ENCODE measurements at regions not wholly inside any gene's neighbourhood (a gene's known extent, or its start where the extent isn't known, plus 50 kb on each side); places are given as distances from the start of the nearest gene placed in this dataset.

DNA sequence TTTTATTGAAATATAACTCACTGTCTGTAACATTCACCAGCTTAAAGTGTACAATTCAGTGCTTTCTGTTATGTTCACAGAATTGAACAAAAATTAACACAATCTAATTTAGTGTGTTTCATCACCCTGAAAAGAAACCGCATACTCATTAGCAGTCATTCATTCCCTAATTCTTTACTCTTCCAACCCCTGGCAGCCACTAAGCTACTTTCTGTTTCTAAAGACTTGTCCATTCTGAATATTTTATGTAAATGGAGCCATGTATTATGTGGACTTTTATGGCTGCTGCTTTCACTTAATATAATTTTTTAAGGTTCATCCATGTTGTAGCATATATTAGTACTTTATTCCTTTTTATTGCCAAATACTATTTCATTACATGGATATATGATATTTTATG, 94.7 kb upstream of the ATP8A1 start:
- intact Hi-C loops (cut with DNase I) = loop anchor here (10.0 kb wide), 1 partner anchor 187 kb away; no protein-coding TSS in a partner anchor
- no peak for DNase-seq

DNA sequence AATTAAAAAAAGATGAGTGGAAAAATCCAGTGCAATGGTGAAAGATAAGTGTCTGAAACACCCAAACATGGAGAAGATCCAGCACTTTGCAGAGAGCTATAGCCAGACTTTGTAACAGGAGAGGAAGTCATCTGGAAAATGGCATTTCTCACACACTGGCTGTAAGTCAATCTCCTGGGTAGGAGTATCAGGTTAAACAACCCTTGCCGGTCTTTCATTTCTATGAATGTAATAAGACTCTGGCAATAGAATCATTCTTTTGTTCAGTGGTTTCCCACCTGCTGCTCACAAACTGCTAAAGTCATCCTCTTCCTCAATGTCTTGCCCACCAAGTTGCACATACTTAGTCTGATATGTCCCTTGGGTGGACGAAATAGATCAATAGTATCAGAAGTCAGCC, 94.0 kb upstream of the ATP8A1 start:
- peak in 1 of 42 donors; percentile 2 for DNase-seq
- intact Hi-C loops (cut with DNase I) = loop anchor here (10.0 kb wide), 1 partner anchor 186 kb away; no protein-coding TSS in a partner anchor

DNA sequence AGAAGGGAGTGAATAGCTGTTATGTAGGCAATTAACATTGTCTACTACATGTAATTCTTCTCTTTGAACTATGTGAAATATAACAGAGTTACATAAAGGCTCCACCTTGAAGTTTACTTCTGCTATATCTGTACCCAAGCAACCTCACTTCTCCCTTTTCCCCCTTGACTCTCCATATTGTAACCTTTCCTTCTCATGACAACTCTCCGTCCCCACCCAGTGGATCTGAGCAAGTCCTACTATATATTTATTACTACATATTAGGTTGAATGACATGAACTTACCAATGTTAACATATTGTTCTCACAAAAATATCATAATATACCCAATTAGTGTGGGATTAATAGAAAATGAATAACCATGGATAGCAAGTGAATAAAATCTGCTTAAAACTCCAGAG, 93.2 kb upstream of the ATP8A1 start:
- intact Hi-C loops (cut with DNase I) = loop anchor here (10.0 kb wide), 1 partner anchor 185 kb away; no protein-coding TSS in a partner anchor
- DNase-seq = peak in 28 of 42 donors; percentile 4 to 78 (median 38)

DNA sequence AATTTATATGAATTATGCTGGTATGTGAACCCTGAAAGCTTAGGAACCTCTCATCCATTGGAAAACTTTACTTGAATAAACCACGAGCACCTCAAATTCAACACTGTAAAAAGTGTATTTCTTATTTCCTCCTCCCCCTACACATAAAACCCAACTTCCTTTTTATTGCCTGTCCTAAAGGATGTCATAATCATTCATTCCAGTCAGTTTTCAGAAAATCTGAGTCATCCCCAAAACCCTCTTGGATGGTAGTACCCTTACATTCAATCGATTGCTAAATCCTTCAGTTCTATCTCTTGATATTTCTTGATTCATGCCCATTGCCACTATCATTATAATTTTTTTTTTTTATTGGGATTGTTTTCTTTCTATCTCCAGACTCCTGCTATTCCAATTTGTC, 91.1 kb upstream of the ATP8A1 start:
- intact Hi-C loops (cut with DNase I) = no loop called here
- DNase-seq = no peak

DNA sequence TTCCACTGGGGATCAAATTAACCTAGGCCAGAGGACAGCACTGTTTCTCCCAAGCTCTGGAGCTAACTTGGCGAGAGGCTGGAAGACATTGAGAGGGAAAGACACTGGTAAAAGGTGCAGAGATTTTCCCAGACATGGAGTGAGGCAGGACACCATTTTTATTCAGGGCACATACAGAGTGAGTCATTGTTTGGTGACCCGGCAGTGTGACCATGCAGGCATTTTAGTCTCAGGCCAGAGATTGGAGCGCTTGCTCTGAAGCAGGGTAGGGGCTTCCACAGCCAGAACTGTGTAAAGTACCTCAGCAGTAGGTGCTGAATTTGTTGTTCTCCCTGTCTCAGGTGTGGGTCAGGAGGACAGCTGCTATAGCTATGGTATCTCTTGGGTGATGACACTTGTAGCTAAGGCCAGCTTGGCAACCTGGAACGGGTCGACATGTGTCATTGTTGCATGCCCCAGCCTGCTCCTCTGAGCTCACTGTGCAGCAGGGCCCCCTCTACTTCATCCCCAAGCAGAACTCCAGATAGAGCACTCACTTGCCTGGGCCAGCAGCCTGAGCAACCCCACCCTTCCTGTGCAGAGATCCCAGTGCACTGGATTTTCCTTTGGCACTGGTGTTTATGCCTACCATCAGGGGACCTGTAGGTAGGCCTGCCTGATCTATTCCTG, 79.8 kb upstream of the ATP8A1 start:
- intact Hi-C loops (cut with DNase I) = no loop called here
- peak in 15 of 42 donors; percentile 7 to 60 (median 20) for DNase-seq

DNA sequence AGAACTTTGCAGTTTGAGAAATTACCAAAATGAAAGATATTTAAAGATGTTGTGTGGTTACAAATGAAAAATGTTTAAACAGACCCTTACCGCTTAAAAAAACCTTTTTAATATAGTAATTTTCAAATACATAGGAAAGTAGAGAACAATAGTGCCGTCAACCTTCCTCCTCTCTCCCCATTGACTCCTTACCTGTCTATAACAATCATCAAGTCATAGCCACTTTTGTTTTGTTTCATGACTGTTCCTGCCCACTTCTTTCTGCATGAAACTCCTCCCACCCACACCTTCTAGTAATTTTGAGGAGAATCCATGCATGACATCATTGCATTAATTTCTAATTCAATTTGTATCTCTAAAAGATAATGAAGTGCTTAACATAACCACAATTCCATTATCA, 76.5 kb upstream of the ATP8A1 start:
- no peak for DNase-seq
- intact Hi-C loops (cut with DNase I) = no loop called here

DNA sequence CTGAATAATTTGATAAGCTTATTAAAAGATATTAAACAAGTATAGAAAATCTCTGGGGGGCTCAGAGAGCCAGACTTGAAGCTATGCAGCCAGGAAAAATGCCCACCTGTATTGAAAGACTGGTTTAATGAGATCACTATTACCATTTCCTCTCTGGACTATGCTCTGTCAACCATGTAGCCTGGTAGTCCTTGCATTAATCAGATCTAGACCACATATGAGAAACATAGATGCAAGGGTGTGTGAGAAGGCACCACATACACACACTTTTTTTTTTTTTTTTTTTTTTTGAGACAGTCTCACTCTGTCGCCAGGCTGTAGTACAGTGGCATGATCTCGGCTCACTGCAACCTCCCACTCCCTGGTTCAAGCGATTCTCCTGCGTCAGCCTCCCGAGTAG, 75.9 kb upstream of the ATP8A1 start:
- intact Hi-C loops (cut with DNase I) = no loop called here
- DNase-seq = no peak

DNA sequence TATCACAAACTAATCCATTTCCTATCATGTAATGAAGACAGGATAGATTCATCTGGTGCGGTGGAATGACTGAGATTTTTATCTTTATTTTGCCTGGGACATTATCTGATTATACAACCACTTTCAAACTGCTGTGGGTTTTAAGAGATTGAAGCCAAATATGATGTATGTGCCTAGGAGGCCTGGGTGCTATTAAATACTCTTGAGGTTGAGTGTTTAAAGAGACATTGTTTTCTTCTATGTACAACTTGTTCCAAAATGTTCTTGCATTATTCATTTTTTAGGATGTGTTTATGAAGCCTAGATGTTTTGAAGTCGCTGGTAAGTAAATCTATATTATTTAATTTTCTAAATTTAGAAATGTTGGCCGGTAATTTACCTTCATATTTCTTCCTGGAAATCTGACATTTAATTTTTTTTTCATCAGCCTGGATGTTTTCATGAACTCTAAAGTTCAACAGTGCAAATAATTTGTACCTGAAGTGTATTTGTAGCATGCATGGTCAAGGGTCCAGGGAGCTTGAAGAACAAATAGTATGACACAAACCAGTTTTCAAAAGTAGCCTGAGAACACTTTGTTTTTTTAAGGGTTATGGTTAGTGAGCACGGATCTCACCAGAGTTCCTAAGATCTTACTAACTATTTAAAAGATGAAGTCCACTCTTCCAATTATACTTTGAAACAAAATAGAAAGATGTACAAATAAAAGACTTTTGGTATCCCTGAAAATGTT, 72.8 kb upstream of the ATP8A1 start:
- no peak for DNase-seq
- intact Hi-C loops (cut with DNase I) = no loop called here

DNA sequence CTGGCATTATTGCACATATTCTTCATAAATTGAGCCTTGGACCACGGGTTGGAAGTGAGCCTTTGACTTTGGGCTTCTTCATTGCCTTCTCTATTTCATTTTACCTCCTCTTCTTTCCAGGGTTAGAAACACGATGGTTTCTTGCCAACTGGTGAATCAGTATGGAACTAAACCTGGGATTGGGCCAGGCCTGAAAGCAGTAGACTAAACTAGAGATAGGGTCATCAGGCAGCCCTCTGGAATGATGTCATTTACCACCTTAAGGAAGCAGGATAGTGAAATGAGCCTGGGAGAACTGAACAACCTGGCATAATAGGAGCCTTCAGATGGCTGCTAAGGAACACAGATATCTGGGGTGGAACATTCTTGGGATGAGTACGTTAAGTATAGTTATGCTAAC, 67.5 kb upstream of the ATP8A1 start:
- intact Hi-C loops (cut with DNase I) = no loop called here
- no peak for DNase-seq

DNA sequence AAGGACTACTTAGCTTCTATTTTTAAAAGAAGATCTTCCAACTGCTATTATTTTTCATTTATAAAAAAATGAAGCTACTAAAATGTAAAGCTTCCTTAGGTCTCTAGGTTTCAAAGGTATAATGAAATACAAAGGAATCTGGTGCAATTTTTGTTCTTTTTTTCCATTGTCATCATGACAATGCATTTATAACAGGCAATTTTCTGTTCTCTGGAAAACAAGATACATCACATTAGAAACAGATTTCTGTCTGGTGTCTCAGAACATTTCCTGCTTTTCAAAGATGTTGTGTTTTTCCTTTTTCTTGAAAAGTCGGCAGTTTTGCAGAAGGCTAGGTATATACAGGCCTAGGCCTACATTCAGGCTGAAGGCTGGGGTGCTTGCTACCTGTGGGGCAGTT, 63.6 kb upstream of the ATP8A1 start:
- intact Hi-C loops (cut with DNase I) = no loop called here
- no peak for DNase-seq

DNA sequence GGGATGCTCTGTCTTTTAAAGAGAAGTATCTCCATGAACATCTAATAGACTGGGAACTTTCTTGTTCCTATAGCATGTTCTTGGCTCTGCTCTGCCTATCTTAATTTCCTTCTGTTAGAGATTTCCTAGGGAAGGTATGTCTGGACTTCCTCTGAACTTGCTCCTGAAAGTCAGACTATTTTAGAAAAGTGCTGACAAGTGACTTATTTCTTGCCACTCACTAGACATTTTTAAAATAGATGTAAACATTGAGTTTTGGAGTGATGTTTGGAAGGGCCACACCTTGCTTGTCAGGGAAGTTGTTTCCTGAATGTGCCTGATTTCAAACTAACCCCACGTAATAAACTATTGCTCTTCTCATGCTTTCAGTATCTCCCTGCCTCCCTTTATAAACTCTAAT, 62.4 kb upstream of the ATP8A1 start:
- intact Hi-C loops (cut with DNase I) = no loop called here

DNA sequence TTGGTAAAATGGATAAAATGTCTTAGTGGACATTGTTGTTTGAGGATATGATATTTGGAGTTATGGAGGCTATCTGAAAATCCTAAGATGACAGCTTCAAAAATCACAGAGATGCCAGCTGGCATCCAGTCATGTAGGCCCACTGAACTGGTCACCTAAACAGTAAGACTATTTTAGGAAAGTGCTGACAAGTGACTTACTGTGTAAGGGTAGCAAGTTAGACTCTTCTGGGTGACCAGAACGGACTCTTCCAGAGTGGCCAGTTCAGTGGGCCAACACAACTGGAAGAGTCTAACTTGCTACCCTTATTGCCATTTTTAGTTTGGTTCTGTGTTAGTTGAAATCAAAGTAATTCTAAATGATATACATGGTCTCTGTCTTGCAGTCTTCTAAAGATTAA, 61.4 kb upstream of the ATP8A1 start:
- no peak for DNase-seq
- intact Hi-C loops (cut with DNase I) = no loop called here

More for the DNA sequence above, 62.4 kb upstream of the ATP8A1 start:
- no peak for DNase-seq

DNA sequence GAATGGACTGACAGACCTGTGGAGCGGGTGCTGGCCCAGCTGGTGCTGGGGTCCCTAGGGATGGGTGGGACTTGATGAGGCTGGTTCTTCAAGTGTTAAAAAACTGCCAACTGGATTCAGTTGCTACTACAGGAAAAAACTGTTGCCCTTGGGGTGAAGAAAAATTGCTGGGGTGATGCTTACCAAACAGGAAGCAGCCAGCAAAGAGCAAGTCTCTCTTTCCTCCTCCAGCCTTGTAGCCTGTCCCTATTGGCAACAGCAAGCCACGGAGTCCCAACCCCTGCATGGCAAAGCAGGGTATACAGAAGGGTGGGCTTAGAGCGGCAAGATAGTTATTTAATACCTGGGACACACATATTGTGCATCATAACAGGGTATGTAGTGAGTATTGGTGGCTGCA, 60.1 kb upstream of the ATP8A1 start:
- intact Hi-C loops (cut with DNase I) = no loop called here
- DNase-seq = no peak

DNA sequence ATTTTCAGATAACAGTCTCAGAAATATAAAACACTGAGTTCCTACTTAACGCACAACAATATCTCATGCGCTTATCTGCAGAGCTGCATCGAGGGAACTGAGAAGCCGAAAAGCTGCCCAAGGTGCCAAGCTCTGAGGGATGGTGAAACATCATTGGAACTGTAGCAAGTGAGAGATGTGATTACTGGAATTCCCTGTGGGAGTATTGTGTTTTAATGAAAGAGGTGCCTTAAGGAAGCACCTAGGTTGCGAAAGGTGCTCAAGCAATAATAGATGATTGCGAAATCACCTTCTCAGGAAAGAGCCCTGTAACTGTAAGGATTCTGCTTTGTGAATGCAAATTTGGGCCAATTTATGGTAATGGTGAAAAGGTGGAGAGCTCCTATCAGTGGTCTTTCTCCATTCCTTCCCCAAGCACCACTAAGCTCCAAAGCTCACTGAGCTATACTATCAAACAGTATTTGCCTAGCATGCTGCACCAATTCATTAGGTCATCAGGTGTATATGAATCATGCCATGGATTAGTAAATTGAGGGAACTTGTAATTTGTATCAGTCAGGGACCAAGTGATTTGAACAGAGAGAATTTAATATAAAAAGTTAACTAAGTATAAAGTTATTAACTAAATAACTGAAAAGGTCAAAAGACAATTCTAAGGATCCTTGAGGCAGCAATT, 59.0 kb upstream of the ATP8A1 start:
- DNase-seq = no peak
- intact Hi-C loops (cut with DNase I) = no loop called here

DNA sequence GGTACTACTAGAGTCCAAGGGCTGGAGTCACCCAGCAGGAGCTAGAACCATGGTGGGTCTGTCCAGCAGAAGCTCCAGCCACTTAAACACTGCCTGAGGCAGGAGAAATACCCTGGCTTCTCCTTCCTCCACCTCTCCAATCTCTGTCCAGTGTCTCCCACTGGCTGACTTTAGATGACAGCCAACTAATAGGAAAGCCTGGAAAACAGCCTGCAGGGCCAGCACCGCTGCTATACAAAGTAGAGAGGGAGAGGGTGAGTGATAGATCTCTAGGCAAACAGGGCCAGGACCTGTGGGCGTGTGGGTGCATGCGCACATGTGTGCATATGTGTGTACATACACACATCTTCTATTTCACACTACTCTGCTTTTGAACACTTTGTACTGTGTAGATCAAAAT, 56.5 kb upstream of the ATP8A1 start:
- intact Hi-C loops (cut with DNase I) = no loop called here
- DNase-seq = no peak

DNA sequence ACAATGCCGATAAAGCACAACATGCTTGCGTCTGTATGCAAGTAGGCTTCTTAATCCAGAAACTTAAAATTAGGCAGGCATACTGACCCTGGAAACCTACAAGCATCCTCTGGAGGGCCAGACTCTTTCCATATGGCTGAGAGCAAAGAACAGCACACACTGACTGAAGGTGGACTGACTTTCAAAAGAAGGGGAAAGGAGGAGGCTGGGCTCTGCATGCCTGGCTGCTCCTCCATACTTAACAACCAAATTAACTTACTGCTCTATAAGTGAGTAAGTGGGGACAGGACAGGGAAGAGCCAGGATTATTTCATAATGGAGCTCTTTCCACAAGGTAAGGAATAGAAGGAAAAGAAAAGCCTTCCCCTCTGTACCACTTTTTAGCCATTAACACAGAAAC, 55.9 kb upstream of the ATP8A1 start:
- DNase-seq = no peak
- intact Hi-C loops (cut with DNase I) = no loop called here

DNA sequence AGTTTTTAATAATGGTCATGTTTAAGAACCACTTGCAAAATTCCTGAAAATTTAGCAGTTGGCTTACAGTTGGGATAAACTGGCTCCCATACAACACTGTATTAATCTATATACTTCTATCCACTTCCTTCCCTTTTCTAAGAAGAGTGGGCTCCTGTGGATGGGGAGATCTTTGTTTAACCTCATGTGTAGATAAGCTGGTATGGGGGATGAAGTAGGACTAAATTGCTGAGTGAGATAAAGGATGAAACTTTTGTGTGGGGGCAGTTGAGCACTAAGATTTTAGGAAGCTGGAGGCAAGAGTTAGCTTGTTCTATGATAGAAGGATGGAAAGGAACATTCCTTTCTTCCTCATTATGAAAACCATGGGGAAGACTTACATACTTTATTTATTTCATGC, 54.6 kb upstream of the ATP8A1 start:
- intact Hi-C loops (cut with DNase I) = no loop called here
- DNase-seq = no peak

DNA sequence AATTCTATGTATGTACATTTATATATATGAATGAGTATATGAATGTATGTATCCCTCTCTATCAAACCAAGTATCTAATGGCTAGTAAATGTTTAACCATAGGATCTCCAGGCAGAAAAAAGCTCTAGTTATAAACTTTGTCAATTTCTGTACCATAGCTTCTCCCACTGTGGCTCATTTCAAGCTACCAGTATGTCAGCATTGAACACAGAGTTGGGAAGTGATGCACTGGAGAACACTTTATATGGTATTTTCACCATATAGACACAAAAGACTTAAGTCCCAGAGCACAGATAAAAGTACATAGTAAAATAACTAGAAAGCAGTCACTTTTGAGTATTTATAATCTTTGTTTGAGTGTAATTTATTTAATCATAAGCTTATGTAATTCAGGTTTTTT, 53.9 kb upstream of the ATP8A1 start:
- intact Hi-C loops (cut with DNase I) = no loop called here
- DNase-seq = no peak

DNA sequence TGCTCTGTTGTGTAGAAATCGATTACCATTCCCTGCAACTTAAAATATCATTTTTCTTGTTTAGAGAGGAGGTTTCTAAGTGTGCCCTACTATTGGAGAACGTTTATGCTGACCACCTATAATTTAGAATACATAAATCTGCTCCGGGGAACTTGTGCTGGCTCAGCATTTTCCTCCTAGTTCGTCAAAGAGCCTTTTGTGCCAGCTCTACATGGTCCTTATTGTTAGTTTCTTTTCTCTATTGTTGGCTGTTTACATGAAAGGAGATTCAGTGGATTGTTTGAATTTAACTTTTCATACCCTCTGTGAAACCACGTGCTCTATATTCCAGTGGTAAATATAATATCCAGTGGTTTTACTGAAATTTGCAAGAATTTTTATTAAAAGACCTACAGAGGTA, 53.4 kb upstream of the ATP8A1 start:
- intact Hi-C loops (cut with DNase I) = no loop called here
- DNase-seq = peak in 33 of 42 donors; percentile 3 to 77 (median 46)

DNA sequence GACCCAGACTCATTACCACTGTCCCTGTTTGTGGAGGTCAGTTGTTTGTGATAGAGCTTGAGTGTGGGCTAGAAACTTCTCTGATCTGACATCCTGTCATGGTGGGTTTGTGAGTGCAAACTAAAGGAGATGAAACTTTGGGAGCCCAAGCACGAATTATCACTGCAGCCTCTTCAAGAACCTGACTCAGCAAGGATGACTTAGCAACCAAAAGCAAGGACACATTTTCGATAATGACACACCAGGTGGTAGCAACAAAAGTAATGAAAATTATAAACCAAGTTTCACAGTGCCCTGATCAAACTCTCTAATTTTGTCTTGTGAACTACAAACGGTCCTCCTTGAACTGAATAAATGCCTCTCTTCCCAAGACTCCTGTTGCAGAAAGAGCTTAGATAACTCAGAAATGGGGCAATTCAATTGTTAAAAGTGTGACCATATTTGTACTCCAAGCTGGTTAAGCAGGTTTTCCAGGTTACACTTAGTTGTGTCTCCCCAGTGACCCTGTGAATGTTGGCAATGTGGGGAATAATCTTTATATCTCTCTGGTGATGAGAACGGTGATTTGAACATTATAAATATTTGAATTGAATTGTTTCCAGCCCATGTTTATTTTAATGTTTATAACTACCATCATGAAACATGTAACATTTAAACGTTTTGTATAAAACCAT, 52.6 kb upstream of the ATP8A1 start:
- no peak for DNase-seq
- intact Hi-C loops (cut with DNase I) = no loop called here
